GM12878 (cell line): ENCODE measurements at regions not wholly inside any gene's neighbourhood (a gene's known extent, or its start where the extent isn't known, plus 50 kb on each side); places are given as distances from the start of the nearest gene placed in this dataset.
"Not testable (repeated sequence)": the region's sequence is repeated elsewhere in the genome, so short reads cannot be mapped to it uniquely, and the experiment has no call there.

Experiments used
- ATAC-seq: fragments of 200-7000 bp; cut with Tn5 transposase; 3 replicates; pipeline ENCODE4 v1.9.1; 2020; ENCODE audit warnings: mild to moderate bottlenecking, moderate library complexity
- BruUV-seq: library from RNA; stranded (reverse); fragments of 400-500 nt; replicated peaks from 2 replicates; lab custom pipeline; 2021; lab: Mats Ljungman, UMichigan
- CTCF ChIA-PET: fragments of 300-600 bp; sonication (Branson Sonifier 250); formaldehyde crosslinking; extraction: SDS; loops from one replicate; lab custom pipeline; 2021; ENCODE audit warnings: inconsistent platforms; lab: Yijun Ruan, JAX
- POLR2A ChIA-PET: fragments of 350-600 bp; formaldehyde crosslinking; extraction: SDS; loops from one replicate; lab custom pipeline; 2021; ENCODE audit warnings: inconsistent platforms; lab: Charles Lee
- RAD21 ChIA-PET: fragments of 300-600 bp; sonication (Branson Sonifier 250); formaldehyde crosslinking; loops from one replicate; lab custom pipeline; 2023; ENCODE audit warnings: antibody characterized with exemption; ENCODE audit not compliant: unreplicated experiment; lab: Charles Lee
- SMC1A ChIA-PET: fragments of 300-600 bp; sonication (Branson Sonifier 250); formaldehyde crosslinking; loops from one replicate; lab custom pipeline; 2023; ENCODE audit not compliant: unreplicated experiment, uncharacterized antibody; lab: Charles Lee
- DNase-seq: peaks from one replicate; pipeline ENCODE4 v3.0.0-alpha.2; 2011; ENCODE audit warnings: low read depth, low spot score
- FAIRE-seq: peaks from 3 replicates; lab custom pipeline; 2011; peaks lifted over from hg19 to GRCh38; lab: Jason Lieb, UNC
- H2AFZ ChIP-seq: 2 replicates; pipeline ENCODE4 v1.6.0; 2011; ENCODE audit warnings: low read depth, low read length, control low read depth; ENCODE audit not compliant: control insufficient read depth
- H3K27ac ChIP-seq: 2 replicates; pipeline ENCODE4 v1.5.1; 2011; ENCODE audit warnings: control low read depth; ENCODE audit not compliant: control insufficient read depth, insufficient read depth
- H3K27me3 ChIP-seq, 2 experiments: replicated peaks in 1 of 2; 2 replicates each; pipeline versions ENCODE4 v1.6.0 to v1.6.1; 2011; ENCODE audit warnings: low read length in 1 of 2; ENCODE audit not compliant: control insufficient read depth in 2 of 2, insufficient read depth in 2 of 2
- H3K36me3 ChIP-seq, 2 experiments: 2 replicates each; pipeline ENCODE4 v1.5.1; 2011; ENCODE audit warnings: low read length in 1 of 2; ENCODE audit not compliant: control insufficient read depth in 2 of 2, insufficient read depth in 2 of 2
- H3K4me1 ChIP-seq: 2 replicates; pipeline ENCODE4 v1.6.1; 2011; ENCODE audit warnings: mild to moderate bottlenecking, low read length, moderate library complexity, mixed read lengths; ENCODE audit not compliant: control insufficient read depth, insufficient read depth
- H3K4me2 ChIP-seq: 2 replicates; pipeline ENCODE4 v1.6.0; 2011; ENCODE audit warnings: control low read depth; ENCODE audit not compliant: control insufficient read depth, insufficient read depth
- H3K4me3 ChIP-seq: fragments of 200-600 bp; sonication (generic); 2 replicates; pipeline ENCODE4 v1.5.1; 2016
- H3K79me2 ChIP-seq: 2 replicates; pipeline ENCODE4 v1.6.0; 2011; ENCODE audit warnings: low read length; ENCODE audit not compliant: control insufficient read depth, insufficient read depth
- H3K9ac ChIP-seq: 2 replicates; pipeline ENCODE4 v1.8.0; 2011; ENCODE audit warnings: low read length, control low read depth, mixed read lengths; ENCODE audit not compliant: control insufficient read depth, insufficient read depth
- H3K9me3 ChIP-seq: replicated peaks from 3 replicates; pipeline ENCODE4 v1.5.1; 2011; ENCODE audit warnings: mild to moderate bottlenecking, low read length; ENCODE audit not compliant: control insufficient read depth, insufficient read depth
- H4K20me1 ChIP-seq: 2 replicates; pipeline ENCODE4 v1.6.0; 2011; ENCODE audit not compliant: control insufficient read depth, insufficient read depth
- BMI1 ChIP-seq: fragments of 450-650 bp; IDR thresholded peaks from 2 replicates; pipeline ENCODE4 v1.6.1; 2016; ENCODE audit warnings: mild to moderate bottlenecking, moderate library complexity, borderline replicate concordance
- KLF5 ChIP-seq: fragments of 450-650 bp; IDR thresholded peaks from 2 replicates; pipeline ENCODE4 v1.6.1; 2014; ENCODE audit warnings: mild to moderate bottlenecking; ENCODE audit not compliant: partially characterized antibody
- MAX ChIP-seq: IDR thresholded peaks from 2 replicates; pipeline ENCODE4 v1.6.1; 2012; ENCODE audit warnings: low read depth, low read length, improper control_type of control experiment
- MTA3 ChIP-seq: IDR thresholded peaks from 2 replicates; pipeline ENCODE4 v1.6.1; 2012; ENCODE audit warnings: low read length, inconsistent platforms, borderline replicate concordance
- NR2C2 ChIP-seq: IDR thresholded peaks from 2 replicates; pipeline ENCODE4 v1.6.1; 2011; ENCODE audit warnings: borderline replicate concordance, low read depth; ENCODE audit not compliant: control insufficient read depth, insufficient read length
- NR2F1 ChIP-seq: fragments of 450-650 bp; conservative IDR thresholded peaks from 2 replicates; pipeline ENCODE4 v1.6.1; 2017; ENCODE audit warnings: mild to moderate bottlenecking
- RELA ChIP-seq: fragments of 450-650 bp; IDR thresholded peaks from 2 replicates; pipeline ENCODE4 v1.8.0; 2014; ENCODE audit warnings: borderline replicate concordance; ENCODE audit not compliant: partially characterized antibody
- SIN3A ChIP-seq: IDR thresholded peaks from 2 replicates; pipeline ENCODE4 v1.6.1; 2012; ENCODE audit warnings: low read depth, low read length, improper control_type of control experiment
- SIX5 ChIP-seq: IDR thresholded peaks from 2 replicates; pipeline ENCODE4 v1.6.1; 2011; ENCODE audit warnings: mild to moderate bottlenecking, low read depth, low read length, moderate library complexity; ENCODE audit not compliant: severe bottlenecking
- SMC3 ChIP-seq: IDR thresholded peaks from 2 replicates; pipeline ENCODE4 v1.6.1; 2011; ENCODE audit warnings: low read length, improper control_type of control experiment, borderline replicate concordance
- TAF1 ChIP-seq: IDR thresholded peaks from 2 replicates; pipeline ENCODE4 v1.6.1; 2011; ENCODE audit warnings: mild to moderate bottlenecking, low read depth, low read length, borderline replicate concordance
- WGBS: methylation state at CpG from one replicate; pipeline ENCODE4 v1.1.6; 2016; ENCODE audit warnings: low lambda C conversion rate; ENCODE audit not compliant: insufficient replicate concordance, insufficient coverage; ENCODE audit errors: missing lambda C conversion rate; 5-methylcytosine and 5-hydroxymethylcytosine counted together
- in situ Hi-C: fragments of 300-500 bp; cut with MboI; formaldehyde crosslinking; loops from 9 replicates; pipeline ENCODE4 v1.14.3; 2018; ENCODE audit warnings: mixed read lengths
- intact Hi-C: fragments of 100-400 bp; cut with micrococcal nuclease; formaldehyde crosslinking; loops from one replicate; pipeline ENCODE4 v1.14.2; 2022; ENCODE audit not compliant: unreplicated experiment
- TF ChIP-seq, protein P1 (sequence below): IDR thresholded peaks from 2 replicates; pipeline ENCODE4 v1.6.1; 2012; ENCODE audit warnings: low read depth, low read length, improper control_type of control experiment
- TF ChIP-seq, protein P2 (sequence below): fragments of 450-650 bp; conservative IDR thresholded peaks from 2 replicates; pipeline ENCODE4 v1.6.1; 2017; ENCODE audit warnings: mild to moderate bottlenecking, moderate library complexity
- TF ChIP-seq, protein P3 (sequence below): fragments of 450-650 bp; IDR thresholded peaks from 2 replicates; pipeline ENCODE4 v1.6.1; 2017; ENCODE audit warnings: borderline replicate concordance

DNA sequence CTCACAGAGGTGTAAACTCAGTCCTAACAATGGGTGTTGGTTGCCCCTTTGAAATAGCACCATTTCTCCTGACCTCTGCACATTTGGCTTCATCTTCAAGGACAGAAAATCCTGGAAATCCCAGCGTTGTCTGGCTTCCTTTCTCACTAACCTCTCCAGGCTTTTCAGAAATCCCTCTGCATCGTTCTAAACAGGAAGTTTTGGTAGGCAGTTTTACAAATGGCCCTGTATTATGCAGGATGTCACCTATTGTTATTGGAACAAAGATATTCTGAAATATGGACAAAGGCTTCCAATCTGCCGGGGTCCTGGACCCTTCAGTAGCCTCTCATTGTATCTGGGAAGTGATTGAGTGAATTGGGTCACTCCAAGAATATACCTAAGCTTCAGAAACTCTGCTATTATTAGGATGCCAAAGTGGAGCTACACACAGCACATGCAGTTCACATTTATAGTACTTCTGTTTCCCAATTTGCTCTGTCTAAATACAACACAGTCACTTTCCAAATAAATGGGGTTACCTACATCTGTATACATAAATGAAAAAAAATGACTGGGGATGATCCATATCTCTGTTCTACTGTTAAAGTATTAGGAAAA is 134.8 kb upstream of the KLF6 start:
- no peak overlapping the region for H3K4me2 ChIP-seq
- ChIA-PET SMC1A (interaction anchor here (0.6 to 1.5 kb wide), 3 partner anchors 16 to 54 kb away, joined by 3 to 4 read pairs (median 3); no protein-coding TSS in a partner anchor), RAD21 (no interaction called here), CTCF (no interaction called here), POLR2A (no interaction called here)
- no peak for TF ChIP-seq SMC3
- TF ChIP-seq SIX5 = no peak
- TF ChIP-seq, protein P1, sequence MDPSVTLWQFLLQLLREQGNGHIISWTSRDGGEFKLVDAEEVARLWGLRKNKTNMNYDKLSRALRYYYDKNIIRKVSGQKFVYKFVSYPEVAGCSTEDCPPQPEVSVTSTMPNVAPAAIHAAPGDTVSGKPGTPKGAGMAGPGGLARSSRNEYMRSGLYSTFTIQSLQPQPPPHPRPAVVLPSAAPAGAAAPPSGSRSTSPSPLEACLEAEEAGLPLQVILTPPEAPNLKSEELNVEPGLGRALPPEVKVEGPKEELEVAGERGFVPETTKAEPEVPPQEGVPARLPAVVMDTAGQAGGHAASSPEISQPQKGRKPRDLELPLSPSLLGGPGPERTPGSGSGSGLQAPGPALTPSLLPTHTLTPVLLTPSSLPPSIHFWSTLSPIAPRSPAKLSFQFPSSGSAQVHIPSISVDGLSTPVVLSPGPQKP = no peak
- no peak for TF ChIP-seq MAX
- TF ChIP-seq RELA = no peak
- no peak for TF ChIP-seq NR2F1
- TF ChIP-seq TAF1 = no peak
- TF ChIP-seq, protein P2, sequence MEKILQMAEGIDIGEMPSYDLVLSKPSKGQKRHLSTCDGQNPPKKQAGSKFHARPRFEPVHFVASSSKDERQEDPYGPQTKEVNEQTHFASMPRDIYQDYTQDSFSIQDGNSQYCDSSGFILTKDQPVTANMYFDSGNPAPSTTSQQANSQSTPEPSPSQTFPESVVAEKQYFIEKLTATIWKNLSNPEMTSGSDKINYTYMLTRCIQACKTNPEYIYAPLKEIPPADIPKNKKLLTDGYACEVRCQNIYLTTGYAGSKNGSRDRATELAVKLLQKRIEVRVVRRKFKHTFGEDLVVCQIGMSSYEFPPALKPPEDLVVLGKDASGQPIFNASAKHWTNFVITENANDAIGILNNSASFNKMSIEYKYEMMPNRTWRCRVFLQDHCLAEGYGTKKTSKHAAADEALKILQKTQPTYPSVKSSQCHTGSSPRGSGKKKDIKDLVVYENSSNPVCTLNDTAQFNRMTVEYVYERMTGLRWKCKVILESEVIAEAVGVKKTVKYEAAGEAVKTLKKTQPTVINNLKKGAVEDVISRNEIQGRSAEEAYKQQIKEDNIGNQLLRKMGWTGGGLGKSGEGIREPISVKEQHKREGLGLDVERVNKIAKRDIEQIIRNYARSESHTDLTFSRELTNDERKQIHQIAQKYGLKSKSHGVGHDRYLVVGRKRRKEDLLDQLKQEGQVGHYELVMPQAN = no peak
- TF ChIP-seq, protein P3, sequence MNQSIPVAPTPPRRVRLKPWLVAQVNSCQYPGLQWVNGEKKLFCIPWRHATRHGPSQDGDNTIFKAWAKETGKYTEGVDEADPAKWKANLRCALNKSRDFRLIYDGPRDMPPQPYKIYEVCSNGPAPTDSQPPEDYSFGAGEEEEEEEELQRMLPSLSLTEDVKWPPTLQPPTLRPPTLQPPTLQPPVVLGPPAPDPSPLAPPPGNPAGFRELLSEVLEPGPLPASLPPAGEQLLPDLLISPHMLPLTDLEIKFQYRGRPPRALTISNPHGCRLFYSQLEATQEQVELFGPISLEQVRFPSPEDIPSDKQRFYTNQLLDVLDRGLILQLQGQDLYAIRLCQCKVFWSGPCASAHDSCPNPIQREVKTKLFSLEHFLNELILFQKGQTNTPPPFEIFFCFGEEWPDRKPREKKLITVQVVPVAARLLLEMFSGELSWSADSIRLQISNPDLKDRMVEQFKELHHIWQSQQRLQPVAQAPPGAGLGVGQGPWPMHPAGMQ = no peak
- TF ChIP-seq BMI1 = no peak
- TF ChIP-seq MTA3 = no peak
- no peak for TF ChIP-seq KLF5
- no peak for TF ChIP-seq NR2C2
- no peak for TF ChIP-seq SIN3A
- H3K9me3 ChIP-seq = no peaks in the 10 kb centered on the region; the same call in 1 of the 3 replicates
- H2AFZ ChIP-seq = no peak overlapping the region
- FAIRE-seq (no peak), DNase-seq (no peak), ATAC-seq (no peak)
- no peaks in the 10 kb centered on the region for H3K36me3 ChIP-seq
- no TSS peak for BruUV-seq
- 9% methylated on average over 3 of the region's 3 CpGs for WGBS
- no peak overlapping the region for H3K4me3 ChIP-seq
- no peaks in the 10 kb centered on the region for H4K20me1 ChIP-seq
- H3K9ac ChIP-seq = no peak overlapping the region
- intact Hi-C loops (no loop called here), in situ Hi-C loops (no loop called here)
- H3K27ac ChIP-seq = no peak overlapping the region
- no peaks in the 10 kb centered on the region for H3K4me1 ChIP-seq
- H3K79me2 ChIP-seq = no peaks in the 10 kb centered on the region
- no peaks in the 10 kb centered on the region for H3K27me3 ChIP-seq

DNA sequence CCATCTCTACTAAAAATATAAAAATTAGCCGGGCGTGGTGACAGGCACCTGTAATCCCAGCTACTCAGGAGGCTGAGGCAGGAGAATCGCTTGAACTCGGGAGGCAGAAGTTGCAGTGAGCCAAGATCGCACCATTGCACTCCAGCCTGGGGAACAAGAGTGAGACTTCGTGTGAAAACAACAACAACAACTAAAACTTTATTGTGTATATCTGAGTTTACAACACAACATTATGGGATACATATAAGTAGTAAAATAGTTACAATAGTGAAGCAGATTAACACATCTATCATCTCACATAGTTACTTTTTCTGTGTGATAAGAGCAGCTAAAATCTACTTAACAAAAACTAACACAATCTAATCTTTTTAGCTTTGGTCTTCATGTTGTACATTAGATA is 132.4 kb upstream of the KLF6 start:
- intact Hi-C loops, FAIRE-seq, H2AFZ ChIP-seq, DNase-seq, H4K20me1 ChIP-seq, H3K4me3 ChIP-seq, in situ Hi-C loops, H3K4me2 ChIP-seq, H3K9ac ChIP-seq, CTCF ChIA-PET, POLR2A ChIA-PET, RAD21 ChIA-PET, H3K27me3 ChIP-seq, ATAC-seq, H3K27ac ChIP-seq, H3K9me3 ChIP-seq, H3K4me1 ChIP-seq, BruUV-seq, H3K36me3 ChIP-seq, H3K79me2 ChIP-seq, SMC1A ChIA-PET: not testable (repeated sequence)
- WGBS = 64% methylated on average over 6 of the region's 6 CpGs
